T-helper 2 cell treated with Interferon-gamma antibody and Interleukin-4, amounts not matched to agents 5 μg/mL and 100 μg/mL, for 36 hours (primary cell): ENCODE measurements at regions not wholly inside any gene's neighbourhood (a gene's known extent, or its start where the extent isn't known, plus 50 kb on each side); places are given as distances from the start of the nearest gene placed in this dataset.

ENCODE experiments used
- DNase-seq: peaks from one replicate; pipeline ENCODE4 v3.0.0; 2021; ENCODE audit warnings: low spot score
- H3K27ac Mint-ChIP-seq: one replicate; pipeline ENCODE4 v1.8.0; 2021; ENCODE audit warnings: mild to moderate bottlenecking, mixed read lengths
- H3K27me3 Mint-ChIP-seq: one replicate; pipeline ENCODE4 v1.8.0; 2021; ENCODE audit warnings: low read depth, mixed read lengths
- H3K36me3 Mint-ChIP-seq: one replicate; pipeline ENCODE4 v1.8.0; 2021; ENCODE audit warnings: low read depth, mixed read lengths
- H3K4me1 Mint-ChIP-seq: one replicate; pipeline ENCODE4 v1.8.0; 2021; ENCODE audit warnings: low read depth, mixed read lengths
- H3K4me3 Mint-ChIP-seq: one replicate; pipeline ENCODE4 v1.8.0; 2022; ENCODE audit warnings: mild to moderate bottlenecking, moderate library complexity, mixed read lengths
- H3K9me3 Mint-ChIP-seq: one replicate; pipeline ENCODE4 v1.8.0; 2021; ENCODE audit warnings: mixed read lengths

- Mint-ChIP-seq H3K27me3 (no peaks in the 10 kb centered on the region), H3K27ac (no peak overlapping the region), H3K4me3 (no peak overlapping the region), H3K9me3 (peaks cover 25% of the 10 kb centered on the region), H3K36me3 (no peaks in the 10 kb centered on the region), H3K4me1 (no peaks in the 10 kb centered on the region)
- DNase-seq: no peak
Measured at GRCh38 chr21:19261731-19262376, 858.3 kb upstream of the TMPRSS15 start.

- Mint-ChIP-seq H3K4me3 (no peak overlapping the region), H3K27me3 (no peaks in the 10 kb centered on the region), H3K36me3 (no peaks in the 10 kb centered on the region), H3K4me1 (no peaks in the 10 kb centered on the region), H3K27ac (no peak overlapping the region), H3K9me3 (peaks cover 33% of the 10 kb centered on the region)
- no peak for DNase-seq
Measured at GRCh38 chr21:19266636-19267035, 863.1 kb upstream of the TMPRSS15 start.

GRCh38 chr21:19268686-19269085, 865.1 kb upstream of the TMPRSS15 start:
- no peak for DNase-seq
- Mint-ChIP-seq H3K27me3 (no peaks in the 10 kb centered on the region), H3K4me1 (no peaks in the 10 kb centered on the region), H3K36me3 (no peaks in the 10 kb centered on the region), H3K4me3 (no peak overlapping the region), H3K9me3 (peaks cover 43% of the 10 kb centered on the region), H3K27ac (no peak overlapping the region)

- H3K9me3 Mint-ChIP-seq: peaks cover 50% of the 10 kb centered on the region
- no peaks in the 10 kb centered on the region for H3K27me3 Mint-ChIP-seq
- H3K4me3 Mint-ChIP-seq: no peak overlapping the region
- H3K27ac Mint-ChIP-seq: no peak overlapping the region
- no peak for DNase-seq
- H3K4me1 Mint-ChIP-seq: no peaks in the 10 kb centered on the region
- no peaks in the 10 kb centered on the region for H3K36me3 Mint-ChIP-seq
Measured at GRCh38 chr21:19275065-19275464, 871.5 kb upstream of the TMPRSS15 start.

DNA sequence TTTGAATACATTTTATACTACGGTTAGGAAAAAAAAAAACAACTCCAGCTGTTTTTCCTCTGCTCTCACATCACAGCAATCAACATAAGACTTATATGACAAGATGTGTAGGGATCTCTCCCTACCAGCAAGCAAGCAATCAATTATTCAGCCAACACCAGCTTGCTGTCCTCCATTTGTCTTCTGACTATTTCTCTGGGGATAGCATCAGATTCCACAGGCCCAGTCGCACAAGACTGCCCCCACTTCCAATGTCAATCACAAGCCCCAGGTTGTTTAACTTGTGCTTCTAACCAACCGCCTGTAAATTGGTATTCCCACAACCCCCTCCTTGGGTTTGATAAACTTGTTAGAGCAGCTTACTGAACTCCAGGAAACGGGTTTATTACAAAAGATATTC, 873.1 kb upstream of the TMPRSS15 start:
- no peaks in the 10 kb centered on the region for H3K4me1 Mint-ChIP-seq
- peaks cover 42% of the 10 kb centered on the region for H3K9me3 Mint-ChIP-seq
- DNase-seq: no peak
- no peak overlapping the region for H3K4me3 Mint-ChIP-seq
- no peaks in the 10 kb centered on the region for H3K27me3 Mint-ChIP-seq
- no peaks in the 10 kb centered on the region for H3K36me3 Mint-ChIP-seq
- no peak overlapping the region for H3K27ac Mint-ChIP-seq

DNA sequence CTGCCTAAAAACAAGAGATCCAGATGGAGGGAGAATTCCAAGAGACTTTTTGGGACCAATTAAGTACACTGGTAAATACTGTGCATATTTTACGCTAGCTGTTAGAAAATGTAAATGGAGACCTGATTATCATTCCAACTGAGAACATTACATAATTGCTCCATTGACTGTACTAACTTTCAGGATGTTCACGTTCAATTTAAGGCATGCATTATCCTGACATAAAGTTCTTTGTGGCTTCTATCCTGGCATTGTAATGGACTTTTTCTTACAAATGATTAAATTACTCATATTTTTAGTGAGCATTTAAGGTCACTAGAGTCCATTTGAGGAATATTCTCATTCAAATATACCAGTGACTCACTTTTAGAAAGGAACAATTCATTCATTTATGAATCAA, 883.3 kb upstream of the TMPRSS15 start:
- H3K4me3 Mint-ChIP-seq: no peak overlapping the region
- no peaks in the 10 kb centered on the region for H3K4me1 Mint-ChIP-seq

DNA sequence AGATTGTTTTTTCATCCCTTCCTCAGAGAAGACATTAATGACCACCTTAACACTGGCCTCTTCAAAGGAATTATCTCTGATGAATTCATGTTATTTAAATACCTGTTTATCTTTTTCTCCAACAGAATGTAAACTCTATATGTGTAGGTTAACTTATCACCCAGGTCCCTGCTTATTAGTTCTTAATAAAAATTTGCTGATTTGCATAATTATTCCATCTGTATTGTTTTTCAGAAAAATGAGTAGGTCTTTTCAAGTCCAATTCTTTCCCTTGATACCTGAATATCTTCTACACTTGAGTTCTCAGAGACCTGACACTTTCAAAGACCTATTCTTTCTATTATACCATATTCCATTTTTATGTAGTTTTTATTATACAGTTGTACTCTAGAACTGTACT, 886.7 kb upstream of the TMPRSS15 start:
- no peaks in the 10 kb centered on the region for H3K4me1 Mint-ChIP-seq
- no peaks in the 10 kb centered on the region for H3K27me3 Mint-ChIP-seq
- no peak overlapping the region for H3K27ac Mint-ChIP-seq
- H3K36me3 Mint-ChIP-seq: no peaks in the 10 kb centered on the region
- DNase-seq: no peak
- H3K9me3 Mint-ChIP-seq: peaks cover 44% of the 10 kb centered on the region
- H3K4me3 Mint-ChIP-seq: no peak overlapping the region

More for the DNA sequence above, 883.3 kb upstream of the TMPRSS15 start:
- Mint-ChIP-seq H3K27ac (no peak overlapping the region), H3K27me3 (no peaks in the 10 kb centered on the region), H3K36me3 (no peaks in the 10 kb centered on the region), H3K9me3 (peaks cover 33% of the 10 kb centered on the region)
- no peak for DNase-seq

- Mint-ChIP-seq H3K36me3 (no peaks in the 10 kb centered on the region), H3K27ac (no peak overlapping the region), H3K9me3 (peaks cover 20% of the 10 kb centered on the region), H3K4me3 (no peak overlapping the region), H3K27me3 (no peaks in the 10 kb centered on the region), H3K4me1 (no peaks in the 10 kb centered on the region)
- no peak for DNase-seq
Measured at GRCh38 chr21:19320291-19320690, 916.7 kb upstream of the TMPRSS15 start.

DNA sequence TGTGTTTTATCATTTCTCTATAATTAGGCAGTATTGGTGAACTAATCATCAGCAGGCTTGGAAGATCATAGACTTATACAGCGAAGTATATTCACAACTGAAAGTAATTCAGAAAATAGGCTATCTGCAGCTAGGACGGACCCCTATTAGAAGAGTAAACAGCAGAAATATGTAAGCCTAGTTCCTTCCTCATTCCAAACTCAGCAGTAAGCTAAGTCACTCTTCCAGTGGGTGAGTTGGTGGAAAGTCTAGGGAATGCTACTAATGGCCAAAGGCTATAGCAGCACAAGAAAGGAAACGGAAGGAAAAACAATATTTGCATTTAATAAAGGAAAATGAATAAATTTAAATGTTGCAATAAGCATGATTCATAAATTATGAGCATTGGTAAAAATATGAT, 918.1 kb upstream of the TMPRSS15 start:
- DNase-seq: no peak
- Mint-ChIP-seq H3K9me3 (peaks cover 27% of the 10 kb centered on the region), H3K27me3 (no peaks in the 10 kb centered on the region), H3K4me1 (no peaks in the 10 kb centered on the region), H3K27ac (no peak overlapping the region), H3K36me3 (no peaks in the 10 kb centered on the region), H3K4me3 (no peak overlapping the region)

- H3K9me3 Mint-ChIP-seq: peaks cover 29% of the 10 kb centered on the region
- H3K27me3 Mint-ChIP-seq: no peaks in the 10 kb centered on the region
- H3K36me3 Mint-ChIP-seq: no peaks in the 10 kb centered on the region
- H3K4me3 Mint-ChIP-seq: no peak overlapping the region
- no peak overlapping the region for H3K27ac Mint-ChIP-seq
- no peaks in the 10 kb centered on the region for H3K4me1 Mint-ChIP-seq
- no peak for DNase-seq
Measured at GRCh38 chr21:19322360-19322759, 918.8 kb upstream of the TMPRSS15 start.

- Mint-ChIP-seq H3K27me3 (no peaks in the 10 kb centered on the region), H3K4me1 (no peaks in the 10 kb centered on the region), H3K27ac (no peak overlapping the region), H3K36me3 (no peaks in the 10 kb centered on the region), H3K9me3 (peaks cover 33% of the 10 kb centered on the region), H3K4me3 (no peak overlapping the region)
- no peak for DNase-seq
Measured at GRCh38 chr21:19326531-19327319, 923.1 kb upstream of the TMPRSS15 start.

DNA sequence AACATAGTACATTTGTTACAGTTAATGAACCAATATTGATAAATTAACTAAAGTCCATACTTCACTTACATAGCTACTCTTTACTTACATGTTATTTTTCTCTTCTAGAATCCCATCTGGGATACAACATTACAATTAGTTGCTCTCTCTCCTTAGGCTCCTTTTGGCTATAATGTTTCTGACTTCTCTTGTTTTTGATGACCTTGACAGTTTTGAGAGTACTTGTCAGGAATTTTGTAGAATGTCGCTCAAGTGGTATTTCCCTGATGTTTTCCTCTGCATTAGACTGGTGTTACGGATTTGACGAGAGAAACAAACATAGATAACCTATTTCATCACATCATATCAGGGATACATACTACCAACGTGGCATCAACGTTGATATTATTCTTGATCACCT, 925.4 kb upstream of the TMPRSS15 start:
- no peak overlapping the region for H3K4me3 Mint-ChIP-seq
- no peaks in the 10 kb centered on the region for H3K36me3 Mint-ChIP-seq
- H3K9me3 Mint-ChIP-seq: peaks cover 43% of the 10 kb centered on the region
- no peaks in the 10 kb centered on the region for H3K27me3 Mint-ChIP-seq
- no peak for DNase-seq
- H3K4me1 Mint-ChIP-seq: no peaks in the 10 kb centered on the region
- no peak overlapping the region for H3K27ac Mint-ChIP-seq

DNA sequence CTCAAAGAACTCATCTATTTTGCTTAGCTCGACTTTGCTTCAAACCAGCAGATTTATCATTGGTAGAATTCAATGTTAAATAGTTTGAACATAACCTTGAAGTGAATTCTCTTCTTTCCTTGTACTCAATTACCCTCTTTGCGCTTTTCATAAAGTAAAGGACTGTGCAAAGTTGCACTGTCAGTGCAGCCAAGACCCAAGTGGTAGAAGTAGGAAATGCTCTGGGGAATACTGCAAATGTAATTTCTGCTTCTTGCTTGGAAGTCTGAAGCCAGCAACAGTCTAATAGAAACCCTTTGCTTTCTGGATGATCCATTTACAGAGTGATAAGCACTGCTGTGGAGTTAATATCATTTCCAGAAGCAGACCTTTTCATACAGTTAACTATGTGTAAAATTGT, 936.7 kb upstream of the TMPRSS15 start:
- H3K27me3 Mint-ChIP-seq: no peaks in the 10 kb centered on the region
- H3K4me1 Mint-ChIP-seq: no peaks in the 10 kb centered on the region
- no peaks in the 10 kb centered on the region for H3K36me3 Mint-ChIP-seq
- no peak overlapping the region for H3K4me3 Mint-ChIP-seq
- no peak for DNase-seq
- H3K9me3 Mint-ChIP-seq: peaks cover 35% of the 10 kb centered on the region
- H3K27ac Mint-ChIP-seq: no peak overlapping the region

DNA sequence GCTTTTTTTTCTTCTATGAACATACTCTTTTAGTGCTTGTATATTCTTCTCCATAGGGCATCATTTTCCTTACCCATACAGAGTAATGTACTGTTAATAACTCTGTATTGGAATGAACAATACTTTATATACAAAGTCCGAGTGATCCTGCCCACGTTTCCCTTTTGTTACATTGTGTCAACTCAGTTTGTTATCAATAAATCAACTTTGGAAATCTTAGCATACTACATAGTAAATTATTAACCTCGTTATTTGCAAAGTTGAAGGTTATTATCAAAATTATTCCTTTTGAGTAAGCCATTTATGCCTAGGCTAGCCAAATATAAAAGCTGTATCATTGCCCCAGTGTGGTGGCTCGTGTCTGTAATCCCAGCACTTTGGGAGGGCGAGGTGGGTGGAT, 937.4 kb upstream of the TMPRSS15 start:
- H3K4me3 Mint-ChIP-seq: no peak overlapping the region
- peaks cover 34% of the 10 kb centered on the region for H3K9me3 Mint-ChIP-seq
- no peaks in the 10 kb centered on the region for H3K27me3 Mint-ChIP-seq
- DNase-seq: no peak
- H3K27ac Mint-ChIP-seq: no peak overlapping the region
- no peaks in the 10 kb centered on the region for H3K4me1 Mint-ChIP-seq
- no peaks in the 10 kb centered on the region for H3K36me3 Mint-ChIP-seq

- no peaks in the 10 kb centered on the region for H3K36me3 Mint-ChIP-seq
- no peak for DNase-seq
- H3K27me3 Mint-ChIP-seq: no peaks in the 10 kb centered on the region
- no peaks in the 10 kb centered on the region for H3K4me1 Mint-ChIP-seq
- no peak overlapping the region for H3K27ac Mint-ChIP-seq
- no peak overlapping the region for H3K4me3 Mint-ChIP-seq
- H3K9me3 Mint-ChIP-seq: peaks cover 38% of the 10 kb centered on the region
Measured at GRCh38 chr21:19343711-19344110, 940.1 kb upstream of the TMPRSS15 start.
